ENCODE measurements at regions not wholly inside any gene's neighbourhood (a gene's known extent, or its start where the extent isn't known, plus 50 kb on each side); places are given as distances from the start of the nearest gene placed in this dataset.

DNA sequence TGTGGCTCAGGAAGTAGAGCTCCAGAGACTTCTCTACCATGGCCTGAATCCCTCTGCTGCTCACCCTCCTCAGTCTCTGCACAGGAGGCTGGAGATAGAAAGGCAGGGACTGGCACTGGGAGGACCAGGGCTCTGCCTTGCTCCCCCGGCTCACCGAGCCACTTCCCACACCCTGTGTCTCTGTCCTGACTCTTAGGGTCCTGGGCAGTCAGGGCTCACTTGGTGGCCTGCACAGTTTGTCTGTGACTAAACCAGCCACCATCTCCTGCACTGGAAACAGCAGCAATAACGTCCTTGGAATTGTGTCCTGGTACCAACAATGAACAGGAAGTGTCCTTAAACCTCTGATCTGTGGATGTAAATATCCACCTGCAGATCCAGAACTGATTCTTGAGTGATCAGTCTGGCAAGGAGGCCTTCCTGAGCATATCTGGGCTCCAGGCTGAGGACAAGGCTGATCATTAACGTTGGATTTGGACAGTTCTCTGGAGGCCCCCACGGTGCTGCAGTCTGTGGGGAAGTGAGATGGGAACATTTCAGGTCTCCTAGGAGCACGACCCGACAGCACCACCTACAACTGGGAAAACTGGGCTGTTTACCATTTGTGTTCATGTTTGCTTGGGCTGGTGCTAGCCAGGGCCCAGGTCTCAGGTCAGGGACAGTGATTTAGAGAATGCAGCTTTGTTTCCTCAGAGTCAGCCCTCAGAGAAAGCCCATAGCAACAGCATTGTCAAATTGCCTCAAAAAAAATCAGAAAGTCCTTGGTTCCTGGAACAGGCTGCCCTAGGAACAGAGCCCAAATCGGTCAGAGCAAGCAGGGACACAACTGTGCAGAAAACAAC lies 82.5 kb downstream of the ZNF280B start:
- TF ChIP-seq, protein P1, sequence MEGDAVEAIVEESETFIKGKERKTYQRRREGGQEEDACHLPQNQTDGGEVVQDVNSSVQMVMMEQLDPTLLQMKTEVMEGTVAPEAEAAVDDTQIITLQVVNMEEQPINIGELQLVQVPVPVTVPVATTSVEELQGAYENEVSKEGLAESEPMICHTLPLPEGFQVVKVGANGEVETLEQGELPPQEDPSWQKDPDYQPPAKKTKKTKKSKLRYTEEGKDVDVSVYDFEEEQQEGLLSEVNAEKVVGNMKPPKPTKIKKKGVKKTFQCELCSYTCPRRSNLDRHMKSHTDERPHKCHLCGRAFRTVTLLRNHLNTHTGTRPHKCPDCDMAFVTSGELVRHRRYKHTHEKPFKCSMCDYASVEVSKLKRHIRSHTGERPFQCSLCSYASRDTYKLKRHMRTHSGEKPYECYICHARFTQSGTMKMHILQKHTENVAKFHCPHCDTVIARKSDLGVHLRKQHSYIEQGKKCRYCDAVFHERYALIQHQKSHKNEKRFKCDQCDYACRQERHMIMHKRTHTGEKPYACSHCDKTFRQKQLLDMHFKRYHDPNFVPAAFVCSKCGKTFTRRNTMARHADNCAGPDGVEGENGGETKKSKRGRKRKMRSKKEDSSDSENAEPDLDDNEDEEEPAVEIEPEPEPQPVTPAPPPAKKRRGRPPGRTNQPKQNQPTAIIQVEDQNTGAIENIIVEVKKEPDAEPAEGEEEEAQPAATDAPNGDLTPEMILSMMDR (conservative IDR thresholded peaks at IDR 0.05; ENCODE audit: low read depth, low read length): no peak
- H3K4me3 ChIP-seq (ENCODE audit: low read depth, low read length): no peak overlapping the region
- no peak for DNase-seq (ENCODE audit: low read depth)

DNA sequence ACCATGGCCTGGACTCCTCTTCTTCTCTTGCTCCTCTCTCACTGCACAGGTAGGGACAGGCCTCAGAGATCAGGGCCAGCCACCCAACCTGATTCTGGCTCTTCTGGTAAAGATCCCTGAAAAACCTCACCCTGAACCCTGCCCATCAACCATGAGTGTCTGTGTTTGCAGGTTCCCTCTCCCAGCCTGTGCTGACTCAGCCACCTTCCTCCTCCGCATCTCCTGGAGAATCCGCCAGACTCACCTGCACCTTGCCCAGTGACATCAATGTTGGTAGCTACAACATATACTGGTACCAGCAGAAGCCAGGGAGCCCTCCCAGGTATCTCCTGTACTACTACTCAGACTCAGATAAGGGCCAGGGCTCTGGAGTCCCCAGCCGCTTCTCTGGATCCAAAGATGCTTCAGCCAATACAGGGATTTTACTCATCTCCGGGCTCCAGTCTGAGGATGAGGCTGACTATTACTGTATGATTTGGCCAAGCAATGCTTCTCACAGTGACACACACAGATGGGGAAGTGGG lies 80.9 kb downstream of the ZNF280B start:
- H3K4me3 ChIP-seq (ENCODE audit: low read depth, low read length): no peak overlapping the region
- TF ChIP-seq, protein P1 (conservative IDR thresholded peaks at IDR 0.05; ENCODE audit: low read depth, low read length): no peak

DNA sequence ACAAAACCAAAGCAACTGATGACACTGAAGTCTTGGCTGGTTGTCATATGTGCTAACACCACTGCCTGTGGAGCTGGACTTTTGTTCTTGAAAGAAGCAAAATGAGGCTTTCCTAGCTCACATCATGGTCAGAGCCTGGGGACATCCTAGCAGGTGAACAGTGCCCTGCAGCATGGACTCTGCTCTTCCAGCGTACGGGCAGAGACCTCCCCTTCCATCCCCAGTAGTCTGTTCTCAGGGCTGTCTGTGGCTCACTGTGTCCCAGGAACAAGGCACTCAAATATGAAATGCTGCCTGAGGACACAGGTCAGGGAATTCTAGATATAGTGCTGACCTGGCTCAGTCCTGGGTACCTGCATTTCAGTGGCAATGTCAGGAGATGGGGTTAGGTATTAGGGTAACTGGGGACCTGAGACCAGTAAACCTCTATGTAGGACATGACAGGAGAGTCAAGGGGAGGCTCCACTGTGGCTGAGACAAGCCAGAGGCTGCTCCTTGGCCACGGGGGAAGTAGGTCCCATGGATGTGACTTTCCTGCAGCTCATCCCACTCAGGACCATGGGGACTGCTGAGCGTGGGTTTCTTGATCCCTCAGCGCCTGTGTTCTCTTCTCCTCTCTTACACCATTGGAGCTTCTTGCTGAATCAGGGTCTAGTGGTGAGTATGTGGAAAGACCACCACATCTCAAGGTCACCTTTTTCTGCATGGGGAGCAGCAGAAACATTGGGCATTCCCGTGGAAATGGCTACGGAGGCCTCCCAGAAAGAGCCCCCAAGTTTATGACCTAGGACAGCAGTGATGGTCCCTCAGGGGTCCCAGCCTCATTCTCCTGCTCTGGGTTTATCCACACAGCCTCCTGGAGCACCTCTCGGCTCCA lies 80.1 kb downstream of the ZNF280B start:
- TF ChIP-seq, protein P1 (conservative IDR thresholded peaks at IDR 0.05; ENCODE audit: low read depth, low read length): no peak
- H3K4me3 ChIP-seq (ENCODE audit: low read depth, low read length): no peak overlapping the region
- no peak for DNase-seq (ENCODE audit: low read depth)

More for the DNA sequence above, 80.9 kb downstream of the ZNF280B start:
- no peak for DNase-seq (ENCODE audit: low read depth)

DNA sequence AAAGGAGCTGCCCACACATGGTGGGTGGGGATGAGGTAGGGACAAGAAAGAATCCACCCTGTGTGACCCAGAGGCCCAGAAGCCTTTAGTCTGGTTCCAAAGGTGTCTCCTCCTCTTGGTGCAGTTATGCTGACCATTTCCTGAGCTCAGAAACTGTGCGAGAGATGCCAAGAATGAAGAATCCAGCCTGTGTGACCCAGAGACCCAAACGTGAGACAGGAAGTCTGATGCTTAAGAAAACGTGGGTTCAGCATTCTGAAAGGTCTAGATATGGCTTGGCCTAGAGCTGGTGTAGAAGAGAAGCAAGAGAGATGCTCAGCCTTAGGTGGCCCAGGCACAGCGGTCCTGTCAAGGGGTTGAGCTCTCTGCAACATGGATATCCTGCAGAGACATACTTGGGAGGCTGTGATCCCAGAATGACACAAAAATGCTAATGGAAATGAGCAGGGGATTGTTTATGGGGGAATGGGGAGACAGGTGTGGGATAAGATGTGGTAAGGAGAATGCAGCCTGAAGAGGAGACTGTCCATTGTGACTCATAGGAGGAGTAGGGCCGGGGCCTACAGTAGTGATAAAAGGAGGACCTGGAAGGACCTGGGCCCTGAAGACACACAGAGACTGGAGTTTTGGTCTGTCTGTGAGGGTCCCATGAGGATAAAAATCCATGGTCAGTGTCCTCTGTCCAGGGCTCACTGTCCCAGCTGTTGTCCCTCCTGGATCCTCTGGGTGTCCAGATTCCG lies 79.0 kb downstream of the ZNF280B start:
- no peak for DNase-seq (ENCODE audit: low read depth)
- H3K4me3 ChIP-seq (ENCODE audit: low read depth, low read length): no peak overlapping the region
- TF ChIP-seq, protein P1 (conservative IDR thresholded peaks at IDR 0.05; ENCODE audit: low read depth, low read length): no peak

DNA sequence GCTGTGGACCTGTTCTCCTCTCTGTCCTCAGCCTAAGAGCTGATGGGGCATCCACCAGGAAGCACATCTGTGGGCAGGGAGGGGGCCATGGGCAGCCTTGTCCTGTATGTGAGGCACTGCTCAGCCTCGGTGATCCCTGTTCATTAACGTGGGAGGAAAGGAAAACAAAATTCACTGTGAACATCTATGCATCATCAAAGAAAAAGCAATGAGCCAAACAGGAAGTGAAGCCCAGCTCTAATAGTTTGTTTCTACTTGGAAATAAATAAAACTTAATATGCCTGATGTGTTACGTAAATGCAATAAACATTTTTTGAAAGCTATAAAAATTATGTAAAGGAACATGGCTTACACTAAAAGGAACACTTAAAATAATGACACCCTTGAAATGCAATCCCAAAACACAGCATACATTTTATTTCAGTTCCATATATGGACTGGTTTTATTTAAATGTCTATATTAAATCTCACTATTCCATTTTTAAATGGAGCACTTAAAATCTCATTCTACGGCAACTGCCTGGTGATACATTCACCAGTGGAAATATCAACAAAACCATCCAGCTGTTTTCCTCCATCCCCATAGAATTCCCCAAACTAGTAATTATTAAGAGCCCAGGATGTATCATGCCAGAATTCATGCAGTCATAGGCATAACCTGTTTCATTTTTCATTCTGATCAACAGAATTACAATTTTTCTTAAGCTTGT lies 78.3 kb downstream of the ZNF280B start:
- H3K4me3 ChIP-seq (ENCODE audit: low read depth, low read length): no peak overlapping the region
- TF ChIP-seq, protein P1 (conservative IDR thresholded peaks at IDR 0.05; ENCODE audit: low read depth, low read length): no peak
- no peak for DNase-seq (ENCODE audit: low read depth)
